ENCODE measurements at regions not wholly inside any gene's neighbourhood (a gene's known extent, or its start where the extent isn't known, plus 50 kb on each side); places are given as distances from the start of the nearest gene placed in this dataset.
"Not testable (repeated sequence)": the region's sequence is repeated elsewhere in the genome, so short reads cannot be mapped to it uniquely, and the experiment has no call there.

- no peak for DNase-seq (ENCODE audit: low spot score)
Measured at GRCh38 chr15:24848050-24848449, 106.7 kb upstream of the SNRPN start.

GRCh38 chr15:24856397-24857390 is 98.1 kb upstream of the SNRPN start:
- DNase-seq (ENCODE audit: low spot score) = no peak

DNA sequence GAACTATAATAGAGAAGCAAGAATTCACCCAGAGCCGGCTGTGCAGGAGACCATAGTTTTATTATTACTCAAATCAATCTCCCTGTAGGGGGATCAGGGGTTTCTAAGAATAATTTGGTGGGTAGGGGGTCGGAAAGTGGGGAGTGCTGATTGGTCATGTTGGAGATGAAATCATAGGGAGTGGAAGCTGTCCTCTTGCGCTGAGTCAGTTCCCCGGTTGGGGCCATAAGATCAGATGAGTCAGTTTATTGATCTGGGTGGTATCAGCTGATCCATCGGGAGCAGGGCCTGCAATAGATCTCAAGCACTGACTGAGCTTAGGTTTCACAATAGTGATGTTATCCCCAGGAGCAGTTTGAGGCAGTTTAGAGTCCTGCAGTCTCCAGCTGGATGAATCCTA is 97.0 kb upstream of the SNRPN start:
- DNase-seq (ENCODE audit: low spot score) = no peak

GRCh38 chr15:24858183-24858582 is 96.6 kb upstream of the SNRPN start:
- not testable (repeated sequence) for DNase-seq (ENCODE audit: low spot score)

GRCh38 chr15:24858737-24859601 is 95.8 kb upstream of the SNRPN start:
- DNase-seq (ENCODE audit: low spot score) = no peak

GRCh38 chr15:24861014-24861690 is 93.6 kb upstream of the SNRPN start:
- DNase-seq (ENCODE audit: low spot score) = no peak

GRCh38 chr15:24862726-24863521 is 91.9 kb upstream of the SNRPN start:
- DNase-seq (ENCODE audit: low spot score) = no peak

DNA sequence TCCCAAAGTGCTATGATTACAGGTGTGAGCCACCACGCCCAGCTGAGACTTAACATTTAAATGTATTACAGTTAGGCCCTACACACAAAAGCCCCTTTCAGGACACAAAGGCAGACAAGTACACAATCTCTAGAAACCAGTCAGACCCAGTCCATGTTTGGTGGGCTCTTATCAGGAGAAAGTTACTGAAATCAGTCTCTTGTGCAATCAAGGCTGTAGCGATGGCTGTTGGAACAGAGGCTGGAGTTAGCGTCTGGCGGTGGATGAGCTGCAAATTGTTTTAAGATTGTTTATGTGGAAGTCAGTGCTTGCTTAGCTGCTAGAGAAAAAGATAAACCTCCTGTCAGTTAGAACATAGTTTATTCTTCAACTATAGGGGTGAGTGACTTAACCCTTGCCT is 89.5 kb upstream of the SNRPN start:
- no peak for DNase-seq (ENCODE audit: low spot score)

DNA sequence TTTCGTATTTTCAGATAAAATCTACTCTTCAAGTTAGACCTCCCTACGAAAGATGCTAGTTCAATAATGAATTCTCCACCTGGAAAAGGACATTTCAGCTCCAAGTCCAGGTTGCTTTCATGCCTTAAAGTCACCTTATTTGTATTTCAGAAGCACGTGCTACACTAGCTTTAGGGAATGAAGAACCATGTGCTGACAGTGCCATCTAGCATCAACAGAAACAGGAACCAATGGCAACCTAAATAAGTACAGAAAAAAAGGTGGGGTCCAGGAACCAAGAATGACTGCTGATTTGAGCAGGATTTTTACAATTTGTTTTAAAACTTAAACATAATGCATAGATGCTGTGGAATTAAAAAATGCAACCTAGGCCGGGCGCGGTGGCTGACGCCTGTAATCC is 77.6 kb upstream of the SNRPN start:
- no peak for DNase-seq (ENCODE audit: low spot score)

- DNase-seq (ENCODE audit: low spot score) = no peak
Measured at GRCh38 chr15:24878153-24878552, 76.6 kb upstream of the SNRPN start.

DNA sequence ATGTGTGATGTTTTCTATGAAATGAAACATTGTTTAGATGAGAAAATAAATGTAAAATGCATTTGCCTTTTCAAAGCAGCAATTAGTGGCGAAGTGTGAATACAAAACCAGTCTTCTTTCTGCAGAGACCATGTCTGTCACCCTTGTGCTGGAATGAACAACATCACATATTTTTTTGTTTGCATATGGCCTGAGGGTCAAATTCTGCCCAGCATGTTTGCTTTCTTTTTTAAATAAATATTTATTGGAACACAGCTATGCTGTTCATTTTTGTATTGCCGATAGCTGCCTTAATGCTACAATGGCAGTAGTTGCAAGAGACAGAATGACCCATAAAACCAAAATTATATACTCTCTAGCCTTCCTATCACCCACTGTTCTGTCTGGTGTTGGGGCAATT is 75.3 kb upstream of the SNRPN start:
- no peak for DNase-seq (ENCODE audit: low spot score)

- no peak for DNase-seq (ENCODE audit: low spot score)
Measured at GRCh38 chr15:24880663-24881062, 74.1 kb upstream of the SNRPN start.

DNA sequence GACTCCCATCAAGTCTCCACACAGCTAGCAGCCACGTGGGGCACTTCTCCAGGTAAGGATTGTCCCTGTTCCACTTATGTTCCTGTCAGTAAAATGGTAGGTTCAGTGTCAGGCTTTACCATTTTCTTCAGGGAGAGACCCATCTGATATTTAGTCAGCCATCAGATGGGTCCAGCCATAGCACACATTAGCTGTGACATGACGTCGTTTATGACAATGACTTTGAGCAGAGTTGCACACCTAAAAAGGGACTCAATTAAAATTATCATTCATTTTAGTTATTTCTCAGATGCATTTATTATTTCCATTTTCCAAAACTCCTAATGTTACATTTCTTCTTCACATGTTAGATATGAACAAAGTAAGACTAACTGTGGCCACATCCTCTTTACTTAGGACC is 68.2 kb upstream of the SNRPN start:
- no peak for DNase-seq (ENCODE audit: low spot score)

- DNase-seq (ENCODE audit: low spot score) = no peak
Measured at GRCh38 chr15:24898715-24899272, 56.0 kb upstream of the SNRPN start.

GRCh38 chr15:24899367-24899766 is 55.4 kb upstream of the SNRPN start:
- DNase-seq (ENCODE audit: low spot score) = no peak

DNA sequence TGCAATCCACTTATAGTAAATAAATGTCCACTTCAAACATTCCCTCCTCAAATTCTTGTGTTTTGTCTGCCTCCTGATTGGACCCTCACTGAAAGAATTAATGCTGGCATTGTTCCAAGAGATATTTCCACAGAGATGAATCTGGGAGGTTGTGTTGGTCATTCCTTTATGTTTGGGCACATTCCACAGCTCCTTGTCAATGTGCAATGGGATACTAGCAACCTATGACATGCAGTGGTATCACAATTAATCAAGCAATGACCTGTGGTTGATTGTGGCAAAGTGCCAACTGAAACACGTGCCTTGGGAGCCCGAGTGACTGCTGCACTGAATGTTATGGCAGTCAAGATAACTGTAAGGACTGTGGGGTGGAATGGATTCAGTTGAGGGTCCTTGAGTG is 55.0 kb upstream of the SNRPN start:
- no peak for DNase-seq (ENCODE audit: low spot score)

- DNase-seq (ENCODE audit: low spot score) = no peak
Measured at GRCh38 chr15:24901409-24901808, 53.4 kb upstream of the SNRPN start.

Data from CD4-positive, alpha-beta T cell treated with Interleukin-15 for 4 hours (primary cell).